ENCODE measurements at regions not wholly inside any gene's neighbourhood (a gene's known extent, or its start where the extent isn't known, plus 50 kb on each side); places are given as distances from the start of the nearest gene placed in this dataset.
"Not testable (repeated sequence)": the region's sequence is repeated elsewhere in the genome, so short reads cannot be mapped to it uniquely, and the experiment has no call there.

GRCh38 chr6:84579404-84579803 lies 185.0 kb downstream of the TBX18 start:
- DNase-seq, result no peak

GRCh38 chr6:84576029-84576428 lies 188.4 kb downstream of the TBX18 start:
- DNase-seq, result no peak

GRCh38 chr6:84575264-84575663 lies 189.1 kb downstream of the TBX18 start:
- no peak for DNase-seq

GRCh38 chr6:84569882-84570281 lies 194.5 kb downstream of the TBX18 start:
- DNase-seq, result no peak

DNA sequence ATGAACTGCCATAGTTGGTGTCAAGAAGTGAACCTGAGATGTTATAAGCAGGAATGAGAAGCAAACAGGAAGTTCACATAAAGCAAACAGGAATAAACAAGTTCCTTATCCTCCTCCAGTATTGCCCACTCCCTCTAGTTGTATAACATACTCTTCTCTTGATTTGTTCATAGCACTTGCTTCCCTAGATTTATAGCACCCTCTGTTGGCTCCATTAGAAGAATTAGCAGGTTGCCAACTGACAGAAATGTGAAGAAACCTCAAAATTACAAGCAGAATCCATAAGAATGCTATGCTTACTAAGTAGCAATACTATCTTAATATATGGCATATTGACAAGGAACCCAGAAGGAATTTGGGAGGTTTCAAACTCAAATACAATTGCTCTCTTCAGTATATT lies 195.4 kb downstream of the TBX18 start:
- DNase-seq, result no peak

GRCh38 chr6:84565718-84566117 lies 198.7 kb downstream of the TBX18 start:
- not testable (repeated sequence) for DNase-seq

- DNase-seq, result no peak
Observed at GRCh38 chr6:84560436-84561390, 203.7 kb downstream of the TBX18 start.

DNA sequence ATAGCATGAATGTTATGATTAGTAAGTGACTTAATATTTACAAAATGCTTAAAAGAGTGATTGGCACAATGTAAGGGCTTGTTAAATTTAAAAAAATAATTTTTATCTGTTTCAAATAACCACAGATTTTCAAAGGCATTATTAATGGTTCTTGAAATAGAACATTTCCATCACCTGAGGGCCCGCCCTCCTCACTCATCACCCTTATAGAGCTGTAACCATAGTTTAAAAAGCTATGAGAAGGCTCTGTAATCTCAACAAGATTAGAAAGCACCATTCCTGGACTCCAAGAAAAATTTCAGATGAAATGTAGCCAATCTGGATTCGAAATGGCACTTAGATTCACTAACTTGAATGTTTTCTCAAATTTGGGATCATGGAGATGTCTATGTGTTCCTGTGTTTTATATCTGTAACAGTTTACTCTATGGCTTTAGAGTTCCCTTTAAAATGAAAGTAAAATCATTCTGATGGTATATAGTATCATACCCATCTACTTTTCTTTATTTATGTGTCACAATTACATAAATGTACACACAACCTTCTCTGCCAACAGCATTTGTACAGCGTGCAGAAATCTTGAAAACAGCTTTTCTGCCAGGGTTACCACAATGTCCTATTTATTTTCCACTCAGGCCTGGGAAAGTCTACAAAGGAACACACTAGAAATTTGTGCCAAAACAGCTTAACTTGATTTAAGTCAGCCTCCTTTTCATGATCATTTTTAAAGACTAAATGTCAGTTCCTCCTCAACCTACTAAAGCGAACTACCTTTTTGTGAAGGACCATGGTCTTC lies 207.7 kb downstream of the TBX18 start:
- DNase-seq, result no peak

DNA sequence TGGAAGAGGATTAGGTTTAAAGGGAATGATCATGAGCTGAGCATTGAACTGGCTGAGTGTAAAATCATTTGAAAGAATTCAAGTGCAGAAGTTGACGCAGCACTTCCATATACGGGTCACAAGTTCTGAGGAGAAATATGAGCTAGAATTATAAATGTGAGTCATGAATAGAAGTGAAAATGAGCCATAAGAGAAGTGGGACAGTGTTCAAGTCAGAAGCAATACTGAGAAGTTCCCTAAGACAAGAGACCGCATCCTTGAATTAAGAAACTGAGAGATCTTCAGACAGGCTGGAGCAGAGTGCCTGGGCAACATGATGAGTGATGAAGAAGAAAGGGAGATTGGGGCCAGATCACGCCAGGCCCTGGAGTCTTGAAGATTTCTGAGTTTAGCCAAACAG lies 209.7 kb downstream of the TBX18 start:
- no peak for DNase-seq

DNA sequence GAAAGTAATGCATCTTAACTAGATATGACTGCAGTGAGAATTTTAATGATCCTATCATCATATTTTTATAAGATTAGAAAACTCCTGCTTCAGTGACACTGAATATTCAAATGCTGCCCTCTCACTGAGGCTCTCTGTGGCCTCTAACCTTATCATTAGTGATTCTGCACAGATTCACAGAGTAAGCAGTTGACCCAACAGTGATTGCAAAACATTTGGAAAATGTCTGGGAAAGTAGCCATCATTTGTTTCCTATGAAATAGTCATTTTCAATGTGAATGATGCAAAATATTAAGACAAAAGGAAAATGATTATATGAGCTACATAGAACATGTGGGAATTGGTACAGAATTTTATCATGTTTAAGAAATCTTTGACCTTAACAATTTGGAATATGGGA lies 210.3 kb downstream of the TBX18 start:
- no peak for DNase-seq

DNA sequence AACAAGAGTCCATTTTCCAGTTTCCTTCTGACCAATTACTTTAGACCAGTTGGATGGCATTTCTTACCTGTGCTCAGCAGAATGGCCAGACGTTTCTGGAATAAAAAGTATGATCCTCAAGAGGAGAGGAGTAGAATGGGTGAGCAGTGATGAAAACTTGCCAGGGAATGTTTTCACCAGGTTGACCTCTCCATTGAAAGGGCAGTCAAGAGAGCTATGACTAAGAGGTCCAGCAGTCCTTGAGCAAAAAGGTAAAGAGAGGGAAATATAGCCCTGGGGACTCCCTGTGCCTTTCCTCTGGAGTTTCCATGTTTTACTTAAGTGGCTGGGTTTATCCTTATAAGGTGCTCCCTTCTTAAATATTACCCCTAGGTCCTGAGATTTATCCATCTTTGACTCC lies 210.9 kb downstream of the TBX18 start:
- no peak for DNase-seq

DNA sequence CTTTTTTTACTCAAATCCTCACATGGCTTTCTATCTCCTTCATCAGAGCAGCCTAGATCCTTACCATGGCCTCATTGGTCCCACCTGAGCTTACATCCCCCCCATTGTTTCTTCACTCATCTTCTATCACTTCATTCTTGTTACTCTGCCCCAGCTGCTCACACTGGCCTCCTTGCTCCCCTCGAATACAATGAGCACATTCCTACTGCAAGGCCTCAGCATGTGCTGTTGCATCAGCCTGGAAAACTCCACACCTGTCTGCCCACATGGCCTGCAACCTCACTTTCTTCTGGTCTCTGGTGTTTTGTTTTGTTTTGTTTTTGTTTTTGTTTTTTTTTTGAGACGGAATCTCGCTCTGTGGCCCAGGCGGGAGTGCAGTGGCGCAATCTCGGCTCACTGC lies 212.6 kb downstream of the TBX18 start:
- no peak for DNase-seq

GRCh38 chr6:84549917-84550316 lies 214.5 kb downstream of the TBX18 start:
- no peak for DNase-seq

DNA sequence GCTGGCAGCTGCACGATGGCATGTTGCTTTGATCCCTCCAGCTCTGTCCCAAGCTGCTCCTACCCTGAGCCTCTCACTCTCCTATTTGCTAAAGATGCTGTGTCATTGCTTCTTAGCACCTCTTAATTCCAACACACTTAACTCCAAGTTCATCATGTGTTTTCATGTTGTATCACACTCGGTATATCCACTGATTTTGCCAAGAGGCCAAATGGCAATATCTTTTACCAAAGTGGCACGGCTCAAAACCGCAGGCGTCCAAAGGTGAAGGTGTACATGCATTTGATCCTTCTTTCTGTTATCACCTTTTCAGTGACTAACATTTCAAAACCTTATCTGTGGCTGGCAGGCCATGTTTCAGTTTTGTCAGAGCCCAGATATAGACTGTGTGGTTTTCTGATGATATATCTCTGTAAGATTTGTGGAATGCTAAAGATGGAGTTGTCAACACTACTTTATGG lies 217.0 kb downstream of the TBX18 start:
- no peak for DNase-seq

DNA sequence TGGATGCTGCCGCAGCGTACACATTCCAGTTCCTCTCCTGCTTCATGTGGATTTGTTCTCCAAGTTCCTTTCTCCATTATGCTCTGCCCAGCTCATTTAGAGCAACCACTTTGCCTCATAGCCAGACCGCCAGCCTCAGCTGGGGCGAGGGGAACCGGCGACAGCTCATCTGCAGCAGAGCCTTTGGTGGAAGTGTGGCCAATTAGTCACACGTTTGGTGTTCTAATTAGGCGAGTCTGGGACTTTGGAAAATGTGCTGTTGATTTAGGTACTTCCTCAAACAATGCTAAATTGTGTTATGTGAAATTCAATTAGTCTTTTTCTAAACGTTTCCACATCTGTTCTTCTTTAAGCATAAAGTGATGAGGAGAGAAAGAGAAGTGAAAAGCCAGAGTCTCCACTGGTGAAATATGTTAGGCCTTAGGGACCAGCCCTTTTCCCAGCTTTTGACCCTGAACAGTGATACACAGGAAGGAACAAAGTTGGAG lies 217.9 kb downstream of the TBX18 start:
- DNase-seq, result no peak

GRCh38 chr6:84539122-84539856 lies 225.1 kb downstream of the TBX18 start:
- DNase-seq, result no peak

- no peak for DNase-seq
Observed at GRCh38 chr6:84536885-84537638, 227.3 kb downstream of the TBX18 start.

DNA sequence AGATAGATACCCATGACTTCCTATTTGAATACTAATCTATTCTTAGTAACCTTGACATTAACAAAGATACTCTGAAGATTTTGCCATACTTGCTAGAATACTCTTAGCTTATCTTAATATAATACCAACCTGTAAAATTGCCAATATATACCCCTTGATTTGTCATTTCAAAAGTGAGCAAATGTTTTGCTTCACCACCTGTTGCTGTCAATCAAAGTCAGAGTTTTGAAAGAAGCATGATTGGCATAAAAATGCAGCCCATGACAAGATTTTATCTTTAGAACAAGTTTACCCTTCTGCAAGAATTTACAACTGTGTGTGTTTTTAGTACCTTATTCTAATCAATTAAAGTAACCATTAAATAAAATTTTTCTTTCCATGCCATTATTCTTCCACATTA lies 236.2 kb downstream of the TBX18 start:
- no peak for DNase-seq

- no peak for DNase-seq
Observed at GRCh38 chr6:84526631-84527030, 237.8 kb downstream of the TBX18 start.

GRCh38 chr6:84525907-84526306 lies 238.5 kb downstream of the TBX18 start:
- DNase-seq, result no peak

DNA sequence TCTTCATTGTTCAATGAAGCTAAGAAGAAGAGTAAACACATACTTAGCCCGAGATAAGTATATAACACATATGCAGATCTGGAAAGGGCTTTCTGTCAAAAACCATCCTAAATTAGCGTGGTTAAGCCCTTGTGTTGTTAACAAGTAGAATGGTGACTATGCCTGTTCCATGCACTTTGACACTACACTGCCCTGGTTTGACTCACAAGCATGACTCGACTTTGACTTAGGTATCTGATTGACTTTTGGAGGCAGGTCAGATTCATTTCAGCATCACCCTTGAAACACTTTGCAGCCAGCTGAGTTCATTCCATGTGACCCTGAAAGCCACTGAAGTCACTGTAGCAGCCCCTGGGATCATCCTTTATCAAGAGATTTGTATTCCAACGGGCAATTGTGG lies 239.8 kb downstream of the TBX18 start:
- DNase-seq, result no peak

DNA sequence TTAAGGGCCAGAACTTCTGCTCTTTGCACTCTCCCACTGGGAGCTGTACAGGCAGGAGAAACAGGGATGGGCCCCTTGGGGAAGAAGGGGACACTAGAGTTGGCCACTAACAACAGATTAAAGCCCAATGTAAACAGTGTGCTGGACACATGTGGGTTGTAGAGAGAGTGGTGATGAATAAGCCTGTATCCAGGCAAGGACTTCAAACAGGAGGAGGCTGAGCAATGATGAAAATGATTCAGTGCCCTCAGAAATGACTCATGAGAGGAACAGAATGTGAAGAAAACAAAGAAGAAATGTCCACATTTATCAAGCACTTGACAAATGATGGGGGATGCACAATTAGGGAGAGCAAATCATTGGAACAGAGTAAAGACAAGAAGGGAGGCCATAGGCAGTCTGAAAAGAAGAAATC lies 242.3 kb downstream of the TBX18 start:
- DNase-seq, result no peak
